CD14-positive monocyte (primary cell): ENCODE measurements at regions not wholly inside any gene's neighbourhood (a gene's known extent, or its start where the extent isn't known, plus 50 kb on each side); places are given as distances from the start of the nearest gene placed in this dataset.

ENCODE experiments used
- DNase-seq, 3 donors: peaks; one replicate each; pipeline ENCODE4 v3.0.0-alpha.2; 2011 to 2022
- H2AFZ ChIP-seq: 2 replicates; pipeline ENCODE4 v1.6.0; 2012; ENCODE audit warnings: mild to moderate bottlenecking, low read depth, low read length, inconsistent platforms; ENCODE audit not compliant: insufficient read depth, poor library complexity, severe bottlenecking
- H3K27ac ChIP-seq, 2 donors: 1 replicate in 1 of 2; 2 replicates in 1 of 2; pipeline ENCODE4 v1.5.1; 2012 to 2013; ENCODE audit warnings: low read length in 2 of 2, control low read depth in 1 of 2, inconsistent platforms in 1 of 2, low read depth in 1 of 2, mild to moderate bottlenecking in 1 of 2
- H3K27me3 ChIP-seq, 2 donors: one replicate each; pipeline versions ENCODE4 v1.6.0 to v1.6.1; 2011 to 2013; ENCODE audit warnings: low read length in 2 of 2; ENCODE audit not compliant: control insufficient read depth in 2 of 2, insufficient read depth in 2 of 2
- H3K36me3 ChIP-seq, 2 donors: replicated peaks in 1 of 2; 1 replicate in 1 of 2; 2 replicates in 1 of 2; pipeline versions ENCODE4 v1.5.1 to v1.6.1; 2012 to 2013; ENCODE audit warnings: low read length in 2 of 2, control low read depth in 1 of 2, inconsistent platforms in 1 of 2, mild to moderate bottlenecking in 1 of 2; ENCODE audit not compliant: insufficient read depth in 2 of 2, control insufficient read depth in 1 of 2
- H3K4me1 ChIP-seq, 2 donors: 1 replicate in 1 of 2; 2 replicates in 1 of 2; pipeline versions ENCODE4 v1.5.1 to v1.6.1; 2012 to 2013; ENCODE audit warnings: low read length in 2 of 2, control low read depth in 1 of 2, inconsistent platforms in 1 of 2, mild to moderate bottlenecking in 1 of 2, moderate library complexity in 1 of 2; ENCODE audit not compliant: insufficient read depth in 2 of 2, control insufficient read depth in 1 of 2
- H3K4me2 ChIP-seq: replicated peaks from 2 replicates; pipeline ENCODE3; 2012; ENCODE audit warnings: low read length, moderate library complexity, mild to moderate bottlenecking; ENCODE audit not compliant: poor library complexity, severe bottlenecking; ENCODE audit errors: extremely low read depth
- H3K4me3 ChIP-seq, 3 experiments: fragments of 200-600 bp in 1 of 3; sonication (generic) in 1 of 3; replicated peaks in 1 of 3; 1 replicate in 2 of 3; 2 replicates in 1 of 3; pipeline ENCODE4 v1.5.1; 2011 to 2013; ENCODE audit warnings: low read length in 3 of 3, mild to moderate bottlenecking in 3 of 3, control low read depth in 2 of 3, low read depth in 2 of 3, inconsistent platforms in 1 of 3, moderate library complexity in 1 of 3
- H3K79me2 ChIP-seq: 2 replicates; pipeline ENCODE4 v1.6.0; 2012; ENCODE audit warnings: mild to moderate bottlenecking, control low read depth, inconsistent platforms, low read length, moderate library complexity; ENCODE audit not compliant: insufficient read depth
- H3K9ac ChIP-seq: 2 replicates; pipeline ENCODE4 v1.6.0; 2017; ENCODE audit warnings: low read length, mild to moderate bottlenecking; ENCODE audit not compliant: insufficient read depth, poor library complexity, severe bottlenecking
- H3K9me3 ChIP-seq, 2 donors: replicated peaks in 1 of 2; 1 replicate in 1 of 2; 2 replicates in 1 of 2; pipeline versions ENCODE4 v1.5.1 to v1.6.1; 2012 to 2013; ENCODE audit warnings: low read length in 2 of 2, control low read depth in 1 of 2; ENCODE audit not compliant: control insufficient read depth in 1 of 2, insufficient read depth in 1 of 2
- H4K20me1 ChIP-seq: 2 replicates; pipeline ENCODE4 v1.6.0; 2012; ENCODE audit warnings: mild to moderate bottlenecking, low read length, control low read depth, moderate library complexity; ENCODE audit not compliant: insufficient read depth
- H3K27ac Mint-ChIP-seq, 7 donors: one replicate each; pipeline ENCODE4 v1.8.0; 2020; ENCODE audit warnings: mild to moderate bottlenecking in 7 of 7, mixed read lengths in 7 of 7, moderate library complexity in 6 of 7, inconsistent platforms in 2 of 7
- H3K27me3 Mint-ChIP-seq, 3 donors: one replicate each; pipeline ENCODE4 v1.8.0; 2021 to 2022; ENCODE audit warnings: low read depth in 3 of 3, mild to moderate bottlenecking in 3 of 3, mixed read lengths in 3 of 3, moderate library complexity in 3 of 3, inconsistent platforms in 1 of 3
- H3K36me3 Mint-ChIP-seq, 2 donors: one replicate each; pipeline ENCODE4 v1.8.0; 2020; ENCODE audit warnings: mixed read lengths in 2 of 2, inconsistent platforms in 1 of 2, mild to moderate bottlenecking in 1 of 2
- H3K4me1 Mint-ChIP-seq: one replicate; pipeline ENCODE4 v1.8.0; 2020; ENCODE audit warnings: mild to moderate bottlenecking, mixed read lengths
- H3K4me3 Mint-ChIP-seq, 2 donors: one replicate each; pipeline ENCODE4 v1.8.0; 2020; ENCODE audit warnings: mild to moderate bottlenecking in 2 of 2, mixed read lengths in 2 of 2, moderate library complexity in 1 of 2
- H3K9me3 Mint-ChIP-seq, 7 donors: one replicate each; pipeline ENCODE4 v1.8.0; 2020 to 2022; ENCODE audit warnings: mixed read lengths in 7 of 7, mild to moderate bottlenecking in 6 of 7, moderate library complexity in 6 of 7, inconsistent platforms in 2 of 7
- CTCF ChIP-seq: fragments of 200-600 bp; IDR thresholded peaks from one replicate; pipeline ENCODE4 v1.8.0; 2022; ENCODE audit warnings: antibody characterized with exemption, mild to moderate bottlenecking
- WGBS: methylation state at CpG from one replicate; pipeline ENCODE4 v1.1.5; 2013; ENCODE audit warnings: missing lambda C conversion rate; ENCODE audit not compliant: insufficient coverage; 5-methylcytosine and 5-hydroxymethylcytosine counted together
- intact Hi-C, 2 donors: fragments of 100-400 bp; cut with micrococcal nuclease; formaldehyde crosslinking; loops; one replicate each; pipeline versions ENCODE4 v1.15.0 to v1.15.1; 2023

DNA sequence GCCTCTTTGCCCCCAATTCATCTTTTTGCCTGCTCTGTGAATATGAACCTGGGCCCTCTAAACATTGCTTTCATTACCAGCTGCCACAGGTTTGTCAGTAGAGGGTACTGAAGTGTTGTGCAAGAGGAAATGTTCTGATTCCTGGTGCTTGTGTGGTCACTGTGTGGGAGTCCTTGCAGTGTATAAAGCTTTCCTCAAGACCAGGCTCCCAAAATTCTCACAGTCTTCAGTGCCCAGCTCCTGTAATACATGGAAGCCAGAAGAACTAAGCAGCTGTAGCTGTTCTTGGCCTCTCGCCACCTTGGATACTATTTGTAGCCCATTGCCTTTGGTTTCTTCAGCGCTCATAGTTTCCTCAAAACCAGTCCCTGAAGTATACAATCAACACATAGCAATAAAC, 1046.2 kb downstream of the BRINP3 start:
- Histone ChIP-seq H3K4me3 (no peak overlapping the region), H3K4me1 (no peaks in the 10 kb centered on the region), H3K27me3 (no peaks in the 10 kb centered on the region), H3K27ac (no peak overlapping the region), H4K20me1 (no peaks in the 10 kb centered on the region), H3K9ac (no peak overlapping the region), H3K9me3 (no peaks in the 10 kb centered on the region), H3K36me3 (no peaks in the 10 kb centered on the region), H3K79me2 (no peaks in the 10 kb centered on the region), H3K4me2 (no peak overlapping the region), H2AFZ (no peak overlapping the region)
- intact Hi-C loops, result no loop called here
- Mint-ChIP-seq H3K27me3 (no peaks in the 10 kb centered on the region), H3K4me1 (no peaks in the 10 kb centered on the region), H3K4me3 (no peak overlapping the region), H3K27ac (no peak overlapping the region), H3K36me3 (no peaks in the 10 kb centered on the region), H3K9me3 (peaks cover 0 to 3% (median 0%) of the 10 kb centered on the region in 7 donors)
- WGBS, result 100% methylated on average over 1 of the region's 2 CpGs
- no peak for TF ChIP-seq CTCF
- no peak for DNase-seq

DNA sequence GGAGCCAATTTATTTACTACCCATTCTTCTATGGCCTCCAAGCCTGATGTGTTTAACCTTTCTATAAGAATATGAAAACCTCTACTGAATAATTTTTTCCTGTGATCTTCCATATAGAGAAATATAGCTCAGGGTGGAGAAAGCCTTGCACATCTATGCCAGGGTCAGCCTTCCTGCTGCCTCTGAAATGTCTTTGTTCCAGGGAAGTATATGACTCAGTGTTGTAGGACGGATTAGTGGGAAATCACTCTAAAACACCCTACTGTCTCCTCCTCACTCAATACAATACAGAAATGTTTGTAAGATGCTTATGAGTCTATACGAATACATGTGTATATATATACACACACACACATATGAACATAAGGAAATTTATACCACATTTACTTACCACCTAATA, 1044.9 kb downstream of the BRINP3 start:
- Histone ChIP-seq H2AFZ (no peak overlapping the region), H3K36me3 (no peaks in the 10 kb centered on the region), H3K9ac (no peak overlapping the region), H3K4me1 (no peaks in the 10 kb centered on the region), H3K27ac (no peak overlapping the region), H3K4me2 (no peak overlapping the region), H3K27me3 (no peaks in the 10 kb centered on the region), H3K4me3 (no peak overlapping the region), H3K79me2 (no peaks in the 10 kb centered on the region), H3K9me3 (no peaks in the 10 kb centered on the region), H4K20me1 (no peaks in the 10 kb centered on the region)
- no peak for DNase-seq
- no peaks in the 10 kb centered on the region for H3K4me1 Mint-ChIP-seq
- TF ChIP-seq CTCF, result no peak
- no peaks in the 10 kb centered on the region for H3K36me3 Mint-ChIP-seq
- no peak overlapping the region for H3K4me3 Mint-ChIP-seq
- no CpG with 5 or more reads among the region's 2 CpGs for WGBS
- intact Hi-C loops, result no loop called here
- H3K27me3 Mint-ChIP-seq, result no peaks in the 10 kb centered on the region
- H3K27ac Mint-ChIP-seq, result no peak overlapping the region
- H3K9me3 Mint-ChIP-seq, result peaks cover 0 to 3% (median 0%) of the 10 kb centered on the region in 7 donors
